ELF-1 (cell line): ENCODE measurements at regions not wholly inside any gene's neighbourhood (a gene's known extent, or its start where the extent isn't known, plus 50 kb on each side); places are given as distances from the start of the nearest gene placed in this dataset.
A peak's percentile ranks its signal among the peaks of the same experiment; 100 is the strongest.

Experiments
- DNase-seq: peaks from one replicate; pipeline ENCODE4 v3.0.0-alpha.2; 2016; ENCODE audit warnings: low read depth, low spot score

DNA sequence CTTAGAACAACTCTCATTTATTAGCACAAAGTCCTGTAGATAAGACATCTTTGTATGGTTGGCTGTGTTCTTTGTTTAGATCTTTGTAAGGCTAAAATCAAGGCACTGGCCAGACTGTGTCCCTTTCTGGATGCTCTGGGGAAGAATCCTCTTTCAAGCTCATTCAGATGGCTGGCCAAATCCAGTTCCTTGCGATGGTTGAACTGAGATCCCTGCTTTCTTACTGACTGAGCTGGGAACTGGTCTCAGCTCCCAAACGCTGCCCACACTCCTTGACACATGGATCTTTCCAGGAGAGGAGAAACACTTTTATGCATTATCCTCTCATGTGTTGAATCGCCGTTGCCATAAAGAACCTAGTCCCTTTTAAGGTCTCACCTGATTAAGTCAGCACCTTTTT is 586.5 kb upstream of the IGFBP3 start:
- DNase-seq: no peak

DNA sequence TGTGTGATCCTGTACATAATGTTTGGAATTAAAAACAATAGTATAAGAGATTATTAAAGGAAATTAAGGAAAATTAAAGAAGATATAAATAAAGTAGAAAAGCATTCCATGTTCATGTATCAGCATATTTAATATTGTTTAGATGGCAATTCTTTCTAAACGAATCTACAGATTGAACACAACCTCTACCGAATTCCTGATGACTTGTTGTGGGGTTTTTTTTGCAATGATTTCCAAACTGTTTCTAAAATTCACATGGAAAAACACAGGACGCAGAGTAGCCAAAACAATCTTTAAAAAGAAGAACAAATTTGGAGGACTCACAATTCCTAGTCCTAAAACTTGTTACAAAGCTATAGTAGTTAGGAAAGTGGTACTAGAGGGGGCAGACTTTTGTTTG is 573.4 kb upstream of the IGFBP3 start:
- no peak for DNase-seq

DNA sequence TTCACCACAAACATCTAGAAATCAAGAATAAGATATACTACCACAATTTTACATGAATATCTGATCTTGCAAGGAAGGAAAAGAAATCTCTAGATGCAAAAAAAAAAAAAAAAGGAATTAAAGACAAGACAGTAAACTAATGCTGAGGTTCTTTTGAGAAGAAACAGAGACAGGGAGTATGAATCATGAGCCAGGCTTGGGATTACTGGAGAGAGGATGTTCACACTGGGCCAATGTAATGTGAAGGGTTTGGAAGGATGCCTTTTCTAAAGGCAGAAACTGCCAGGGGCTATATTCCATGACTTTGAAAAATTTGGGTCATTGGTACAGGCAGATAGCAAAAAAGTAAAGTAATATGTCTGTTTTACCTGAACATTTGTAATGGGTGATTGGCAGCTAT is 573.0 kb upstream of the IGFBP3 start:
- peak; percentile 24 for DNase-seq

DNA sequence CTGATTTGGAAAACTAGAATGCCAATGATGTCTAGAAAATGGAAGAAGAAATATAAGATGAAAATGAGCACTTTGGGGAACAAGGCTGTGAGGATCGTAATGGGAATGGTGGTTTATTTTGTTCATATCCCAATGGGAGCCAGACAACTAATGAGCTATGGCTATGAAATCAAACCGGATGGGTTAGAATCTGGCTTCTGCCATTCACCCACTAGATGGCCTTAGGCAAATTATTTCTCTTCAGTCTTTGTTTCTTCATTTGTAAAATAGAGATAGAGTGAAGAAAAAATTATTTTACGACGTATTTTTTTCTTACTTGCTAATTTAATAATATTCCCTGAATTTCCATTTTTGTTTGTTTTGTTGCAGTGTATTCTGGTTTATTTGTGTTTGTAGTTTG is 572.1 kb upstream of the IGFBP3 start:
- DNase-seq: no peak

DNA sequence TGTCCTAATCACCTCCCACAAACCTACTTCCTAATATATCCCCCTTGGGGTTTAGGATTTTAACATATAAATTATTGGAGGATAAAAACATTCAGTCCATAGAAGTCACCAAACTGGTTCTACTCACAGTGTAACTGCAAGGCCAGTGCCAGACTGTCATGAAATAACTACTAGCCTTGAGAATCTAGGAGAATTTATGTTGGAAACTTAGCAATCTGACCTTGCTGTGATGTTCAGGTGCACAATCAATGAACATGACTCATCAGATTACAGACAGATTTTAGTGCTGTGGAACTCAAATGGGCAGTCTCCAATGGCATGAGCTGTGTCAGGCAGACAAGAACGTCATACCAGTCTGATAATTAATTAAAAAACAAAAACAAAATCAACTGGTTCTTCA is 571.4 kb upstream of the IGFBP3 start:
- no peak for DNase-seq

DNA sequence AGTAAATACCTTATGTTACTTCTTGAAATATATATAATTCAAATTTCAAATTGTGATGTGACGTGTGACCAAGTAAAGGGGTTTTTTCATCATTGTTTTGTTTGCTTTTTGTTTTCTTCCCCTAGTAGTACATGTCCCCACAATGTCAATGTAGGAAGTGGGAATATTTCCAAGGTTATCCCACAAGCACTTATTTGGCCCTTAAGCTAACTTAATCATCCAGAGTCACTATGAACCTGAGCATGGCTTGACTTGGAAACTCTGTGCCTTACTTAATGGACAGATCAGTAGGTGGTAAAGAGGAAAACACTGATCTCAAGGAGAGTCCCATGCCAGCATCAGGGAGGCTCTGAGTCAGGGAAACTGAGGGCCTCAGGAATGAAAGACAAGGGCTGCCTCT is 569.3 kb upstream of the IGFBP3 start:
- no peak for DNase-seq

DNA sequence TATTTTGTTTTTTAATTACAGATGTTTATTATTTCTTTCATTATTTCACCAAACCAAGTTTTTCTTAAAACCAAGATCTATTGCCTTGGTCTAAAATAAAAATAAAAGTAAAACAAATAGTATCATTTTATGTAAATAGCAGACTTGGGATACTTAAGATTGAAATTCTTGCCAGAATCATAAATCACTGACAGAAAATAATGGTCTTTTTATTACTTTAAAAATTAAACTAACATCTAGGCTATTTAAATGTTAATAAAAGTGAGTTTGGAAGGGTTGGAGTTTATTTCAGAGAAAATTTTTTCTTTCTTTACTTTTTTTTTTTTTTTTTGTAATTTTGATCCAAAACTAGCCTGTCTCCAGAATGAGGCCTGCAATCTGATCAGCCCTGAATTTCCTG is 568.0 kb upstream of the IGFBP3 start:
- DNase-seq: no peak

DNA sequence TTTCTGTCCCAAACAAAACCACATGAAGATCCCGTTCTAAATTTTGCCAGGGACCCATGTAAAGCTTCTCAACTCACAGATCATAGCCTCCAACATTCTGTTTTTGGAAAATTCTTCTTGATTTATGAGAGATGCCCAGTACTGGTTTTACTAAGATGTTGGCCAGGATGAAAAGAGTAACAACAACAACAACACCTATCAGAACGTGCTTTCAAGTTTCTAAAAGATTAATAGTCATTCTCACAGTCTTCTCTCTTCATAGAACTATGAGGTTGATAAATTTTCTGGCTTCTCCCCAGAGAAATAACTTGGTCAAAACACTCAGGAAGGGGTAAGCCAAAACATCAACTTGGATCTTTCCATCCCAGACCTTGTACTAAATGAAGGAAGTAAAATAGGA is 567.5 kb upstream of the IGFBP3 start:
- DNase-seq: no peak

DNA sequence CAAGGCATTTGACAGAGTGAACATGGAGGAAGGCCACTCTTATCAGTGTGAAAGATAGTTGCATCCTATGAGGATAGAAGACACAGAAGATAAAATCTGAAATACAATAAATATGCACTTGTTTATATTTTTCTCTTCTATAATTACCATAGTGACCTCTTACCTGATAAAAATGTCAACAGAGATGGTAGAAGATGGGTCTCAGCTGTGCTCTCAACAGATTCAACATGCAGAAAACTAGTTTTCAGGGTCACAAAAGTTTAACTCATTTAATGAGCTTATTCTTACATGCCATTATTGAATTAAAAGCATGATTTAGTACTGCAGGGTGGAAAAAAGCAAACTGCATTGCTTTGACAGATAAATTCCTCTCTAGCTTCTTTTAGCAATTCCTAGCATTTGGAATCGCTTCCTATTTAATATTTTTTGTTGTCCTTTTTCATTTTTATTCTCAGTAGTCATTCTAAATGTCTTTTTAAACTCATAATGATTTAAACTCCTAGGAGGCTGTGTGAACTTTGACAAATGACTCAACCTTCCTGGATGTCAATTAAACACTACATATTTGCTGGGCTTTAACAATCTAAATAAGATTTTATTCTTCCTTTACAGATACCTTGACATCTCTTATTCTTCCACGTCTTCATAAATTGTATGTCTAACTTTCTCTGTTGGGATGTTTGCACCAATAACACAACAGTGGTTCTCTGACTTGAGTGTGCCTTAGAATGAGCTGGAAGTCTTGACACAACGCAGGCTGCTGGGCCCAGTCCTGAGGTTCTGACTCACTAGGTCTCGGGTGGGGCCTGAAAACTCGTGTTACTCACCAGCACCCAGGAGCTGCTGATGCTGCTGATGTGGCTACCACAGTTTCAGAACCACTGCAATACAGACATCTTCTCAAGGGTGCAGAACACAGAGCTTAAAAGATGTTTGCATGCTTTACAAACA is 565.5 kb upstream of the IGFBP3 start:
- no peak for DNase-seq

DNA sequence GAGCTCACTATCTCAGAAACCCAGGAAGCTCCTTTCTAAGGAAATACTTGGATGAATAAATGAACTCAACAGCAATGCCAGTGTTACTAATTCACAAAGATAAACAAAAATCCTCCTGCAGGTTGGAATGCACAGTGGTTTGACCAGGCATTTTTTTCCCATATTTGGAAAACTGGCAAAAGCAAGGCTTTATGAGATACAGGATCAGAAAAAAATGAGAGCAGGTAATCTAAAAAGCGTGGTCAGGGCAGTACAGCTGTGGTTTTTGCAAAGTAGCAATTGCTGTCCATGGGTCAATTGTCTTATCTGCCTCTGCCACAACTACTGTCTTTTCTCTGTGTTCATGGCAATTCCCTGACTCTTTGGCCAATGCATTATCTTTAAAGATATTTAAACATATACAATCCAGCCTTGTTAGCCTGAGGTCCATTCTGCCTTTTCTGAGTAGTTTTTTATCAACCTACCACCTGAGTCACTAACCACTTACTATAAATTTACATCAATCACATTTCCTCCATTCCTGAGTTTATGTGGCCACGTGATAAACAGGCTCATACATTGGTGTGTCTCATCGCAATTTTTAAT is 564.5 kb upstream of the IGFBP3 start:
- DNase-seq: no peak

DNA sequence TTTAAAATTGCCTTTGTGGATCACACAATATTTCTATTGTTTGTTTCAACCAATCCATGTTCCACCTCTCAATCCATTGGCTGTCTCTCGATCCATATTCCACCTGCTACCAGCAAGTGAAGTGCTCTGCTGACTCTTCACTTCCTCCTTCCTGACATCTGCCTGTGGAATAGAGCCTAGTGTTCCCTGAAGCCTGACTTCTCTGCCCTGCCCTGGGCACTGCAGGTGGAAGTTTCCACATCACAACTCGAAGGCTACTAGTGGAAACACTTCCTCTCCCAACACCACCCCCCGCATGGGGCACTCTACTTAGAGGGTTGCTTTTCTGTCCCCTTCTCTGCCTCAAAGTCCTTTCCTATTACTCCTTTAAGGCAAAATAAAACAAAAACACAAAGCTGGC is 563.8 kb upstream of the IGFBP3 start:
- no peak for DNase-seq

DNA sequence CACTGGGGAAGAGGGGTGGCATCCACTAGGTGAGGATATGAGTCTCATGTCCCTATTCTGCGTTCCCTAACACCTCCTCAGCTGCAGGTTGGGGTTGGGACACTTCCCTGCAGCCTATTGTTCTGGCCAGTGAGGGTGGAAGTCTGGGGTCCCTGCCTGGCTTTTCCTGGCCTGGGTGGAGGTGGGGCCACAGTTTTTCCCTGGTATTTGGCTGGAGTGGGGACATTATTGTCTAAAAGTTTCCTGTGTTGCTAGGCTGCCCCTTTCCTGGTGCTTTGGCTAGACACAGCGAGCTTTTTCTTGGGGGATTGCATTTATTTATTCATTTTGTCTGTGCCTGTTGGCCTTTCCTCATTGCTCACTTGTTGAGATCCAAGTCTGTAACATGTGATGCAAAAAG is 559.5 kb upstream of the IGFBP3 start:
- no peak for DNase-seq

DNA sequence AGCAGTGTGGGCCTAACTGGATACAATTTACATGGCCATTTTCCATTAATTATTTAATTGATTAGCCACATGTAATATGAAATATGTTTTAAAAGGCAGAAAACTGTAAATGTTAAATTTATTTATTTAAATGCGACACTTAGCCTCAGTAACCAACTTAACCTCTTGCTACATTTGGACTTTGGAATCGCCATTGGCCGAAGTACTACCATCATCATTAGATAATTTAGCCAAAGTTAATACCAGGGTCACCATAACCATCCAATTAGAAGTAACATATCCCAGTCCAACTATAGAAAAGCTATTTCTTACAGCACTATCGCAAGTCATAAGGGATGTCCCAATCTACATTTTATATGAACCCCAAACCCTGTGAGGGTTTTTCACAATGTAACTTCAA is 558.6 kb upstream of the IGFBP3 start:
- no peak for DNase-seq

DNA sequence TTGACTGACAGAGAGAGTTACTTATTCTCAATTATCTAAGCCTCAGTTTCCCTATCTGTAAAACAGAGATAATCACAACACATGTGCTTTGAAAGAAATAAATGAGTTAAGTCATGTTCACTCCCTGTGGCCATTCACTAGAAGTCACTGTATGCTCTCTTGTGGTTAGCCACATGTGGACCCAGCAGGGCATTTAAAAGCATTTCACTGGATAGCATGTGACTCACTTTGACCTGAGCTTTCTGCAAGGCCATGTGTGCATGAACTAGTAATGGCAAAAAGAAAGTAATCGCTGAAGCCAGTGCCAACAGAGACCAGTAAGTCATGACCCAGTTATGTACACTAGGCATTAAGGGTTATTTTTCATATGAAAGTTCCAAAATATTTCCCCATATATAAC is 557.0 kb upstream of the IGFBP3 start:
- DNase-seq: no peak

DNA sequence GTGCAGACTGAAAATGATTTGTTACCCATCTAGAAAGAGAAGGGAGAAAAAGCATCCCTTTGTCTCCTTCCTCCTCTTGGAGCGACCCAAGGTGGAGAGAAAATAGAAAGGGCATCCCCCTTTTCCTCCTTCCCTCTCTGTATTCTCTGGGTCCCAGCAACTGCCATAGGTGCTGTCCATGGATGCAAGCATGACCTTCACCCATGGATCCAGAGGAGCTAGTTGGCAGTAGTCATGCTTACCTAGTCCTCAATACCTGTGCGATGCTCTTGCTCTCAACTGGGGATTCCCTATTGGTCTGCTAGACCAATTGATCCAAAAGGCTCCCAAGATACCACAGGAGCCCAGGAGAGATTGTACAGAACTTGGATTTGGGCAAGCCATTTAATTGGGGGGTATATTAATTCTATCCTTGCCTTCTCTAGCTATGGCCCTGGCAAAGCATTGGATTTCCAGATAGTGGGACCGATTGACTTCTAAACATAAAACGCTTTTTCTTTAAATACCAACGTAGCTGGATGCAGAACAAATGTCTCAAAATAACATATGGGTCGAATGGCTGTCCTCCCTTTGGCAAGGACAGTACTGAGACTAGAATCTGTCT is 547.8 kb upstream of the IGFBP3 start:
- no peak for DNase-seq

DNA sequence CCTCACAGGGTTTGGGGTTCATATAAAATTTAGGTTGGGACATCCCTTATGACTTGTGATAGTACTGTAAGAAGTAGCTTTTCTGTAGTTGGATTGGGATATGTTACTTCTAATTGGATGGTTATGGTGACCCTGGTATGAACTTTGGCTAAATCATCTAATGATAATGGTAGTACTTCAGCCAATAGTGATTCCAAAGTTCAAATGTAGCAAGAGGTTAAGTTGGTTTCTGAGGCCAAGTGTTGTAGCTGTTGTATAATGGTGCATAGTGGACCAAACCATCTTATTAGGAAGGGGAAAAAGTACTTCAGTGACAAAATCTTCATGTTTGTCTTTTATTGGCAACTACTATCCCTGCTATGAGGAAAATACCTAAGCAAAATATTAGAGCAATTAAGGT is 542.1 kb upstream of the IGFBP3 start:
- DNase-seq: no peak

DNA sequence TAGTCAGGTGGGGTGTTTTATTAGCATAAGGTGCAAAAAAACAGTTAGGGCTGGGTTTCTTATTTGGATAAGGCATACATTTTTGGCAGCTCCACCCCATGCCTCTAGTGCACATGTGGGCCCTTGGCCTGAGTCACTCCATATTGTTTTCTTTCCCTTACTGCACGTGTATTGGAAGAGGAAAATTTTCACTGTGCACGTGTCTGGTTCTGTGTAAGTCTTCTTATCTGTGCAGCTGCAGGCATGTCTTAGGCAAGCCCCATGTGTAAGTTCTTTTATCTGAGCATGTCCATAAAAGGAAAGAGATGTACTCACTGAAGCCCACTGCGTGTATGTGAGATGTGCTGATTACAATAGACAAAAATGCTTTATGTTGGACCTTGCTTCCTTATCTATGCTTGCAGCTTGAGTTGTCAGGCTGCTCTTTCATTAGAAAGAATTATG is 540.3 kb upstream of the IGFBP3 start:
- no peak for DNase-seq

DNA sequence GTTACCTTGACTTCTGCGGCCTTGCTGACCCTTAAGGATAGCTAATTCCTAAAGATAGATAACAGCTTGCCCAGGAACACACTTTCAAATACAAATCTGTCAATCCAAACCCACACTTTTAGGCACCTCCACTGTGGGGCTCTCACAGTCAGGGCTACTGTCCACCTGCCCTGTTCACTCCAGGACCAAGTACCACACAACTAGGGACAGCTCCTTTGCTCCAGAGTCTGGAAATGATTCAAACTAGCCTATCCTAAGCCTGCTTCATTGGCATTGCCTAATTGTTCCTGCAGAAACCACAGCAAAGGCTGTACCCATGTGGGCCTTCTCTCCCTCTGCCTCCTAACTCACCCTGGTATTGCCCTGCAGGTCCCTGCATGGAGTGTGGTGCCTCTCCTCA is 538.9 kb upstream of the IGFBP3 start:
- DNase-seq: no peak

DNA sequence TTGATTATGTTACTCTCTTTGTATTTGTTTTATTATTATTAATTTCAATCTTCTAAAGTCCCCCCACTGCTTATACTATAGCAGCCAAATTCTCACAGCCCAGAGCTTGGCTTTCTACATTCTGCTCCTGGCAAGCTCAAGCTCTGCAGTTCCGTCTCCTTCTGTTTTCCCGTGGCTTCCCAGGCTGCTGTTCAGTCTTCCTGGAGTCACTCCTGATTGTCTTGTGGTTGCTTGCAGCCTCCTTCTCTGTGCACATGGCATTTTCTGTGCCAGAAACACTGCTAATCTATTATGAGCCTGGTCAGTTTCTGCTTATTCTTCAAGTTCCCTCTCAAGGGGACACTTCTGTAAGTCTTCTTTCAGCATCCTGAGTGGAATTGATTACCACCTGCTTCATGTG is 533.7 kb upstream of the IGFBP3 start:
- DNase-seq: no peak

DNA sequence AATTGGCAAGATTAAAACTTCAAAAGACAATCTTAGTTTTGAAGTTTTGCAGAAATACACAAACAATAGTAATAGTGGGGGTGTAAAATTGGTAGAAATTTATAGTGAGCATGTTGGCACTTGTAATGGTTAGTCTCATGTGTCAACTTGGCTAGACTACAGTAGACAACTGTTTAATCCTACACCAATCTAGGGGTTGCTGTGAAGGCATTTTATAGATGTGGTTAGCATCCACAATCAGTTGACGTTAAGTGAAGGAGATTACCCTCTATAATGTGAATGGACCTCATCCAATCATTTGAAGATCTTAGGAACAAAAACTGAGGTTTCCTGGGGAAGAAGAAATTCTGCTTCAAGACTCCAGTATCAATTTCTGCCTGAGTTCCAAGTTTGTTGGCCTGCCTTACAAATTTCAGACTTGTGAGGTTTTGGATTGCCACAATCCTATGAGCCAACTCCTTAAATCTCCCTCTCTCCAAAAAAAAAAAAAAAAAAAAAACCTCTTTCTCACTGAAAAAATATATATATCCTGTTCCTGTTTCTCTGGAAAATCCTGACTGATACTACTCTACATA is 531.6 kb upstream of the IGFBP3 start:
- DNase-seq: no peak

DNA sequence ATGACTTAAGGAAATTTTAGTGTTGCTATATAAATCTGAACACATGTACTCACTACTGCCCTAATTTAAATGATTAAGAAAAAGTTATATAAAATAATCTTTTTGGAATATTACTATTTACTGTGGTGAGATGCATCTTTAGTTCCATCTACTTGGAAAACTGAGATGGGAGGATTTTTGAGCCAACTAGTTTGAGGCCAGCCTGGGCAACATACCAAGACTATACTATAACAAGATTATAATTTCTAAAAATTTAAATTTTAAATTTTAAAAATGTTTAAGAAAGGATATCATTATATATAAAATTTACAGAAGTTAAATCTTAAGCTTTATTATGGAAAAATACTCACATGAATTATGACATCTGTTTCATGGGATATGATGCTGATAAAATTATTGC is 530.8 kb upstream of the IGFBP3 start:
- no peak for DNase-seq

DNA sequence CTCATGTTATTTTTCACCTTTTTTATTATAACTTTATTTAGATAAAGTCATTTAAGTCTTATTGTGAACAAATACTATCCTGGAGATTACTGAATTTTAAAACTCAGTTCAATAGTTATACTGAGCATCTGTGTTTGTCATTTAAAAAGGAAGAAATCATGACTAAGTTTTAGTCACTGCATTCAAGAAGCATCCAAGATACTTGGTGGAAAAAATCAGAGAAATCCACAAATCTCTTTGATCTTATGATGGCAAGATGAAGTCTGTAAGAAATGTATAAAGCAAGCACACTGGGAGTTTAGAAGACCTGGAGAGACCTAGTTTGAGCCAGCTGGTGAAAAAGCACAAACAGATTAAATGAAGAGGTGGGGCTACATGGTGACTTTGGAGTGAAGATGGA is 529.8 kb upstream of the IGFBP3 start:
- no peak for DNase-seq

DNA sequence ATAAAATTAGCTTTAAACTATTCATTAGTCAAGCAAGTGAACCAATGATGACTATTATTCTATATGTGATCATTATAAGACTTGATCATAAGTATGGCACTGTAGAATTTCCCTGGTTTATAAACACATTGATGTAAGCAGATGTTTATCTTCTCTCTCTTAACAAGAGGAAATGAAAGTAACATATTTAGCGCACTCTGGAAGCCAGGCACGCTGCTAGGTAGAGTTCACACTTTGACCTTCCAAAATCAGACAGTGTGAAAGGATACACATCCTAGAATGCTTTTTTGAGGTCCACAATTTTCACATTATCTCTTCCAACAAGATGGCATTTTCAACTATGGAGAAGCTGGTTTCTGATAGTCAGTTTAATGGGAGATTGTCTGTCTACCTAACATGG is 529.4 kb upstream of the IGFBP3 start:
- no peak for DNase-seq
